ENCODE measurements at regions not wholly inside any gene's neighbourhood (a gene's known extent, or its start where the extent isn't known, plus 50 kb on each side); places are given as distances from the start of the nearest gene placed in this dataset.

DNA sequence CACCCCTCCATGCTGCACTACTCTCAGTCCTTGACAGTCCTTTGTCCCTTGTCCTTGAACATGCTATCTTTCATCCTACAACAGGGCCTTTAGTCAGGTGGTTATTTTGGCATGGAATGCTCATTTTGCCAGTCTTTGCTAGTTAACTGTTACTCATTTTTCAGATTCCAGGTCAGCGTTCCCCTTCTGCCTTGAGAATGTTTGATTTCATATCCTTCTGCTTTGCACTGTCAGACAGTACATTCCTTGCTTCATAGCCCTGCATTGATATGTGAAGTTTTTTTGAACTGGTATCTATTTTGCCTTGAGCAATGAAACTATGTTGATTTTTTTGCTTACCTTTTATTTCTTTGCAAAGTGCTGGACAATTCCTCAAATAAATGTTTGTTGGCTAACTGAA is 638.2 kb upstream of the SEMA6A start:
- Histone ChIP-seq H3K27me3 (no peaks in the 10 kb centered on the region), H3K9me3 (no peaks in the 10 kb centered on the region), H3K36me3 (no peaks in the 10 kb centered on the region), H3K4me3 (no peak overlapping the region), H3K4me1 (no peaks in the 10 kb centered on the region), H3K27ac (no peak overlapping the region)
- ATAC-seq (no peak), DNase-seq (no peak)
- intact Hi-C loops (cut with DNase I) = no loop called here
- TF ChIP-seq, protein P1, sequence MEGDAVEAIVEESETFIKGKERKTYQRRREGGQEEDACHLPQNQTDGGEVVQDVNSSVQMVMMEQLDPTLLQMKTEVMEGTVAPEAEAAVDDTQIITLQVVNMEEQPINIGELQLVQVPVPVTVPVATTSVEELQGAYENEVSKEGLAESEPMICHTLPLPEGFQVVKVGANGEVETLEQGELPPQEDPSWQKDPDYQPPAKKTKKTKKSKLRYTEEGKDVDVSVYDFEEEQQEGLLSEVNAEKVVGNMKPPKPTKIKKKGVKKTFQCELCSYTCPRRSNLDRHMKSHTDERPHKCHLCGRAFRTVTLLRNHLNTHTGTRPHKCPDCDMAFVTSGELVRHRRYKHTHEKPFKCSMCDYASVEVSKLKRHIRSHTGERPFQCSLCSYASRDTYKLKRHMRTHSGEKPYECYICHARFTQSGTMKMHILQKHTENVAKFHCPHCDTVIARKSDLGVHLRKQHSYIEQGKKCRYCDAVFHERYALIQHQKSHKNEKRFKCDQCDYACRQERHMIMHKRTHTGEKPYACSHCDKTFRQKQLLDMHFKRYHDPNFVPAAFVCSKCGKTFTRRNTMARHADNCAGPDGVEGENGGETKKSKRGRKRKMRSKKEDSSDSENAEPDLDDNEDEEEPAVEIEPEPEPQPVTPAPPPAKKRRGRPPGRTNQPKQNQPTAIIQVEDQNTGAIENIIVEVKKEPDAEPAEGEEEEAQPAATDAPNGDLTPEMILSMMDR (IDR thresholded peaks at IDR 0.05) = no peak

DNA sequence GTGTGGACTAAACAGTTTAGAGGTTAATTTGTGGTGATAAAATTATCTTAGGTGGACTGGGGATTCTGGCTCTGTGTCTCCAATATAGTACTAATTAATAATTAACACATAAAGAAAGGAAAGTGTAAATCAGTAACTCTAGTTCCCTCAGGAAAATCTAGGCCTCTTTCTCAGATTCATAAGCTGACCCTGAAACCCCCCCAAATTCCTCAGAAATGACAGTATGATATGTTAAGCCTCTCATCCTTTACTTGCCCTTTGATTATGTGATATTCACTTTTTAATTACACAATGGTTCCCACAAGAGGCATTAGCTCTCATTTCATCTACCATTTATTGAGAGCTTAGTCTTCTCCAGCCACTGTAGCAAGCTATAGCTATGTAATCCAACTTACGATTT is 636.2 kb upstream of the SEMA6A start:
- intact Hi-C loops (cut with DNase I) = no loop called here
- ATAC-seq = no peak
- Histone ChIP-seq H3K9me3 (no peaks in the 10 kb centered on the region), H3K36me3 (no peaks in the 10 kb centered on the region), H3K4me1 (no peaks in the 10 kb centered on the region), H3K27ac (no peak overlapping the region), H3K27me3 (no peaks in the 10 kb centered on the region), H3K4me3 (no peak overlapping the region)
- no peak for DNase-seq
- TF ChIP-seq, protein P1 (IDR thresholded peaks at IDR 0.05) = no peak

DNA sequence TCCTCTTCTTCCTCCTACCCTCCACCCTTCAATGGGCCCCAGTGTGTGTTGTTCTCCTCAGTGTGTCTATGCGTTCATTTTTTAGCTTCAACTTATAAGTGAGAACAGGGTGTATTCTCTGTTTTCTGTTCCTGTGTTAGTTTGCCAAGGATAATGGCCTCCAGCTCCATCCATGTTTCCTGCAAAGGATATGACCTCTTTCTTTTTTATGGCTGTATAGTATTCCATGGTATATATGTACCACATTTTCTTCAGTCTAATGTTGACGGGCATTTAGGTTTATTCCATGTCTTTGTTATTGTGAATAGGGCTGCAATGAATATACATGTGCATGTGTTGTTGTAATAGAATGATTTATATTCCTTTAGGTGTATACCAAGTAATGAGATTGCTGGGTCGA is 634.9 kb upstream of the SEMA6A start:
- H3K36me3 ChIP-seq = no peaks in the 10 kb centered on the region
- ATAC-seq (no peak), DNase-seq (no peak)
- H3K4me3 ChIP-seq = no peak overlapping the region
- H3K27me3 ChIP-seq = no peaks in the 10 kb centered on the region
- H3K4me1 ChIP-seq = no peaks in the 10 kb centered on the region
- intact Hi-C loops (cut with DNase I) = no loop called here
- no peaks in the 10 kb centered on the region for H3K9me3 ChIP-seq
- H3K27ac ChIP-seq = no peak overlapping the region
- TF ChIP-seq, protein P1 (IDR thresholded peaks at IDR 0.05) = no peak

DNA sequence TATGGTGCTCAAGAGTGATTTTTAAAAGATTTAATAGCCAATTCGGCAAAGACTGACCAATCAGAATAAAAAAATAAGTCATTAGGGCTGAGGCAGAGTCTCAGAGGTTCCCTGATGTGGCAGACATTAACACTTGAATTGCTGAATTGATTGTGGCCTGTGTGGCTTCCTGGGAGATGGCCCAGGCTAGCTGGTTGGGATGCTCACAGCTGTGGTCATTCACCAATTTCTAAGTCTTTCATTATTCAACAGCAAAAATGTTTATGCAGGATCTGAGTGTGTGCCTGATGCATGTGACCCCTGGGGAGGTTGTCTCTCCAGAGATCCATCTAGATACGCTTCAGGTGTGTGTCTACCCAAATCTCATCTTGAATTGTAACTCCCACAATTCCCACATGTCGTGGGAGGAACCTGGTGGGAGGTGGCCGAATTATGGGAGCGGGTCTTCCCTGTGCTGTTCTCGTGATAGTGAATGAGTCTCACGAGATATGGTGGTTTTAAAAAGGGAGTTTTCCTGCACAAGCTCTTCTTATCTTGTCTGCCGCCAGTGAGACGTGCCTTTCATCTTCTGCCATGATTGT is 632.6 kb upstream of the SEMA6A start:
- ATAC-seq (no peak), DNase-seq (no peak)
- Histone ChIP-seq H3K4me3 (no peak overlapping the region), H3K36me3 (no peaks in the 10 kb centered on the region), H3K4me1 (no peaks in the 10 kb centered on the region), H3K27ac (no peak overlapping the region), H3K27me3 (no peaks in the 10 kb centered on the region), H3K9me3 (no peaks in the 10 kb centered on the region)
- intact Hi-C loops (cut with DNase I) = no loop called here
- TF ChIP-seq, protein P1 (IDR thresholded peaks at IDR 0.05) = no peak

DNA sequence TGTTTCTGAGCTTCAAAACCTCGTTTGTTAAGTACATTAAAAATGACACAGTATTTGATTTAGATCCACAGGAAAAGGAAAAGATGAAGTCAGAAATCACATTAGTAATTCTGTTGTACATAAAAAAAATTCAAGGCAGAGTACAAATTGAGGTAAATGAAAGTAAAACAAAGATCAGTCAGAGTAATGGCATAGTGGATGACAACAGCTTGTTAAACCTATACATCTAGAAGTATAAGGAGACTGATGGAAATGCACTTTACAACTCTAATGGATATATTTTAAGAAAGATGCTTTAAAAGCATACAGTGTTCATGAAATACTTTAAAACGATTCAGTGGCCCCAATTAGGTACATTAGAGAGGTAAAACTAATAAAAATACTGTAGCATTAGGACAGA is 631.3 kb upstream of the SEMA6A start:
- Histone ChIP-seq H3K9me3 (no peaks in the 10 kb centered on the region), H3K27ac (no peak overlapping the region), H3K4me1 (no peaks in the 10 kb centered on the region), H3K4me3 (no peak overlapping the region), H3K27me3 (no peaks in the 10 kb centered on the region), H3K36me3 (no peaks in the 10 kb centered on the region)
- TF ChIP-seq, protein P1 (IDR thresholded peaks at IDR 0.05) = no peak
- intact Hi-C loops (cut with DNase I) = no loop called here
- DNase-seq (no peak), ATAC-seq (no peak)
